ENCODE measurements at regions not wholly inside any gene's neighbourhood (a gene's known extent, or its start where the extent isn't known, plus 50 kb on each side); places are given as distances from the start of the nearest gene placed in this dataset.

DNA sequence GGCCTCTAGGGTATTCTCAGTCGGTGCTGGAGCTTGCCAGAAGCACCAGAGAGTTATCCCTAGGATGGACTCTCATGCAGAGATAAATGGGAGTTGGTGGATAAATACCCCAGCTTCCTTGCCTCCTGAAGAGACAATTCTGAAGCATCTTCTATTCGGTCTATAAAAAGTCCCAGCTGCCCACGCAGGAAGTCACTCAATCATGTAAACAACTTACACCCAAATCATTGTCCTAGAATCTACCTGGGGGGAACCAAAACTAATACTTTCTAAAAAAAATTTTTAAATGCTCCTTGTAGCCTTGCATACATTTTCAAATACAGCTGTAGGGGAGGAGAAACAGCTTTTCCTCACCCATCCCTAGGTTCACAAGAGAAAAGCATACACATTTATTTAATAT lies 66.6 kb upstream of the ELAC2 start:
- Histone ChIP-seq H3K4me3 (ENCODE audit: low read depth, low read length) (no peak overlapping the region), H3K36me3 (ENCODE audit: control insufficient read depth, insufficient read depth, low read length) (no peaks in the 10 kb centered on the region), H3K27me3 (ENCODE audit: control insufficient read depth, insufficient read depth, low read length) (no peaks in the 10 kb centered on the region)
- DNase-seq (ENCODE audit: low read depth) (no peak), FAIRE-seq (no peak)
- TF ChIP-seq, protein P1, sequence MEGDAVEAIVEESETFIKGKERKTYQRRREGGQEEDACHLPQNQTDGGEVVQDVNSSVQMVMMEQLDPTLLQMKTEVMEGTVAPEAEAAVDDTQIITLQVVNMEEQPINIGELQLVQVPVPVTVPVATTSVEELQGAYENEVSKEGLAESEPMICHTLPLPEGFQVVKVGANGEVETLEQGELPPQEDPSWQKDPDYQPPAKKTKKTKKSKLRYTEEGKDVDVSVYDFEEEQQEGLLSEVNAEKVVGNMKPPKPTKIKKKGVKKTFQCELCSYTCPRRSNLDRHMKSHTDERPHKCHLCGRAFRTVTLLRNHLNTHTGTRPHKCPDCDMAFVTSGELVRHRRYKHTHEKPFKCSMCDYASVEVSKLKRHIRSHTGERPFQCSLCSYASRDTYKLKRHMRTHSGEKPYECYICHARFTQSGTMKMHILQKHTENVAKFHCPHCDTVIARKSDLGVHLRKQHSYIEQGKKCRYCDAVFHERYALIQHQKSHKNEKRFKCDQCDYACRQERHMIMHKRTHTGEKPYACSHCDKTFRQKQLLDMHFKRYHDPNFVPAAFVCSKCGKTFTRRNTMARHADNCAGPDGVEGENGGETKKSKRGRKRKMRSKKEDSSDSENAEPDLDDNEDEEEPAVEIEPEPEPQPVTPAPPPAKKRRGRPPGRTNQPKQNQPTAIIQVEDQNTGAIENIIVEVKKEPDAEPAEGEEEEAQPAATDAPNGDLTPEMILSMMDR (IDR thresholded peaks at IDR 0.05; ENCODE audit: insufficient read depth, low read length, severe bottlenecking): no peak

DNA sequence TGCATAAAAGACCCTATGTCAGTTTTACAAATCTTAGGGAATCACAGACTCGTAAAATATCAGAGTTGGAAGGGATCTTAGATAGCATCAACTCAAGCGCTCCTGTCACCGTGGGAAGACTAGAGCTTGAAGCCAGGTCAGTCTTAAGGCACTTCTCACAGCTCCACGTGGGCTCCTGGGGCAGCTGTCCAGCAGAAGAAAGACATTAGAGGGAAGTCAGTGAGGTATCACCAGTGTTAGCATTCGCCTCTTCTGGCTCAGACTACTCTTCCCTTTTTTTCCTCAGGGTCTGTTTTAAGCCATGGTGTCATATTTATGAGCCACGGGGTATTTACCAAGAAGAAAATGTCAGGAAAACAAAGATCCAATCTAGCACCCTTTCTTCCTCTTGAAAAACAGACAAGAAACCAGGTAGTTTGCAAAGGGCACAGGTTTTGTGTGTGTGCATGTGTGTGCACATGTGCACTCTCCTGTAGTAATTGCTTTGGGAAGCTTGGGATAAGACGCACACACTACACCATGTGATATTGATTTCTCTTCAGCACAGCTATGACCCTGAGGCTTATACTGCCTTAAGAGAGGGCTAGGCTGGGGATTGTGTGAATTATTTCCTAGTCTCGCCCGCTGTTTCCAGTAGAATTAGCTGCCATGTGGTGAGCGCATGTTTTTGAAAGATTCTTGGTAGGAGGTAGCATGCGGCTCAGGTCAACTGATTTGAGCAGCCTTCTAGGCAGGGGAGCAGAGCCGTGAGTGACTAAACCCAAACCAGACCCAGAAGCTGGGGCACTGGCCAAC lies 61.0 kb upstream of the ELAC2 start:
- Histone ChIP-seq H3K27me3 (ENCODE audit: control insufficient read depth, insufficient read depth, low read length) (no peaks in the 10 kb centered on the region), H3K4me3 (ENCODE audit: low read depth, low read length) (no peak overlapping the region), H3K36me3 (ENCODE audit: control insufficient read depth, insufficient read depth, low read length) (no peaks in the 10 kb centered on the region)
- FAIRE-seq (no peak), DNase-seq (ENCODE audit: low read depth) (no peak)
- TF ChIP-seq, protein P1 (IDR thresholded peaks at IDR 0.05; ENCODE audit: insufficient read depth, low read length, severe bottlenecking): no peak

DNA sequence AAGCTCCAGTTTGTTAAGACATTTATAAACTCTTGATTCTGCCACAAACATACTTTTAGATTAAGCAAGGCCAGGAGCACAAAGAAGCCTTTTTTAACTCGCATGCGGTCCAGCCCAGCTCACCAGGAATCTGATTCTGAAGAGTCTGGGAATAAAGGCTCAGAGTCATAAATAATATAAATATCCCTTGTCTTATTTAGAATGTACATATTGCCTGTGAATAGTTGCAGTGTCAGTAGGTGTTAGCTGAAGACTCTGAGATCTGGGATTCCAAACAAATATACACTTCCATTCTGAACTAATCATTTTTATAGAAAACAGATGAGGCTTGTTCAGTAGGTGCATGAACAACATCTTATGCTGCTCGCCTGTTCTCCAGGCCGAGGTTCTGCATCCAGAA lies 59.1 kb upstream of the ELAC2 start:
- no peak for DNase-seq (ENCODE audit: low read depth)
- Histone ChIP-seq H3K27me3 (ENCODE audit: control insufficient read depth, insufficient read depth, low read length) (no peaks in the 10 kb centered on the region), H3K36me3 (ENCODE audit: control insufficient read depth, insufficient read depth, low read length) (no peaks in the 10 kb centered on the region), H3K4me3 (ENCODE audit: low read depth, low read length) (no peak overlapping the region)
- FAIRE-seq: no peak
- TF ChIP-seq, protein P1 (IDR thresholded peaks at IDR 0.05; ENCODE audit: insufficient read depth, low read length, severe bottlenecking): no peak

DNA sequence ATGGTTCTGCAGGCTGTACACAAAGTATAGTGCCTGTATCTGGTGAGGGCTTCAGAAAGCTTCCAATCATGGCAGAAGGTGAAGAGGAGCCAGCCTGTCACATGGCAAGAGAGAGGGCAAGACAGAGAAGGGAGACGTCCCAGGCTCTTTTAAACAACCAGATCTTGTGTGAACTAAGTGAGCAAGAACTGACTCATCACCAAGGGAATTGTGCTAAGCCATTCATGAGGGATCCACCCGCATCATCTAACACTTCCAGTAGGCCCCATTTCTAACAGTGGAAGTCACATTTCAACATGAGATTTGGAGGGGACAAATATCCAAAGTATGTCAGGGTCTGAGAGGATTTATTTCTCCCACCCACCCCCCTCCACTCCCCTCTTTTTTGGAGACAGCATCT lies 56.2 kb upstream of the ELAC2 start:
- TF ChIP-seq, protein P1 (IDR thresholded peaks at IDR 0.05; ENCODE audit: insufficient read depth, low read length, severe bottlenecking): no peak
- H3K36me3 ChIP-seq (ENCODE audit: control insufficient read depth, insufficient read depth, low read length): no peaks in the 10 kb centered on the region
- peak; percentile 31 for DNase-seq (ENCODE audit: low read depth)
- no peaks in the 10 kb centered on the region for H3K27me3 ChIP-seq (ENCODE audit: control insufficient read depth, insufficient read depth, low read length)
- no peak for FAIRE-seq
- no peak overlapping the region for H3K4me3 ChIP-seq (ENCODE audit: low read depth, low read length)

DNA sequence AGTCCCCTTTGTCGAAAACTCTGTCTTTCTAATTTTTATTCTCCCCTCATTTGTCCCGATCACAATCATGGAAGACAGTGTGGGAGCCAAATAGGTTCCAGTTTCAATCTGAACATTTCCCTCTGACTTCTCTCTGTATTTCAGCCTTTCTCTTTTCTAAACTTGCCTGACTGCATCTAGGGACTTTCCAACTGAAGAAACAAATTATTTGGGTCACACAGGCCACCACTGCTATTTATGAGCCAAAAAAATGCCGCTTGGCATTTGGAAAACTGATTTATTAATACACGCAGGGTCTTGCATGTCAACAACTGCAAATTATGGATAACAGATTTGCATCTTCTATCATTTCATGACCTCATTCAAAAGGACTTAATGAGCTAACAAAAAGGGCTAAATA lies 55.2 kb upstream of the ELAC2 start:
- no peak for FAIRE-seq

More for the DNA sequence above, 55.2 kb upstream of the ELAC2 start:
- TF ChIP-seq, protein P1 (IDR thresholded peaks at IDR 0.05; ENCODE audit: insufficient read depth, low read length, severe bottlenecking): no peak
- H3K36me3 ChIP-seq (ENCODE audit: control insufficient read depth, insufficient read depth, low read length): no peaks in the 10 kb centered on the region
- no peak for DNase-seq (ENCODE audit: low read depth)
- H3K27me3 ChIP-seq (ENCODE audit: control insufficient read depth, insufficient read depth, low read length): no peaks in the 10 kb centered on the region
- H3K4me3 ChIP-seq (ENCODE audit: low read depth, low read length): no peak overlapping the region
